ENCODE measurements at regions not wholly inside any gene's neighbourhood (a gene's known extent, or its start where the extent isn't known, plus 50 kb on each side); places are given as distances from the start of the nearest gene placed in this dataset.

DNA sequence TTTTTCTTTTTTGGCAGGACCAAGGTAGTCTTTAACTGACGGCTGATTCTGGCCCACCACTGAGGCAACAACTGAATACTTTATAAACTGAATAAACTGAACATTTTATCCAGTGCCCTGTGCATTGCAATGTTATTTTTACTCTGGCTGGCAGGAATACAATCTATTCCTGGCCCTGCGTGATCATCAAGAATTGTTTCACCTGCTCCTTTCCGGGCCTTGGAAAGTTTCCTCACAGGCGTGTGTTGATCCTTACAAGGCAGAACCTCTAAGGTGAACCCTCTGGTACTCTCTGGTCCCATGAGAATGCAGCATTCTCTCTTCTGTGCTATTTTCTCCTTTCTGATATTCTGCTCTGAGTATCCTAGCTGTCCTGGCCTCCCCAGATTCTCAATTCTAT is 113.7 kb upstream of the KLHL29 start:
- H3K79me2 ChIP-seq (ENCODE audit: insufficient read depth, low read length): no peaks in the 10 kb centered on the region
- no peaks in the 10 kb centered on the region for H3K27me3 ChIP-seq (ENCODE audit: low read length)
- TF ChIP-seq EZH2phosphoT487 (conservative IDR thresholded peaks at IDR 0.05; ENCODE audit: low read length) (no peak), CTCF (IDR thresholded peaks at IDR 0.05; ENCODE audit: insufficient read depth, low read length, poor library complexity, severe bottlenecking) (no peak)

DNA sequence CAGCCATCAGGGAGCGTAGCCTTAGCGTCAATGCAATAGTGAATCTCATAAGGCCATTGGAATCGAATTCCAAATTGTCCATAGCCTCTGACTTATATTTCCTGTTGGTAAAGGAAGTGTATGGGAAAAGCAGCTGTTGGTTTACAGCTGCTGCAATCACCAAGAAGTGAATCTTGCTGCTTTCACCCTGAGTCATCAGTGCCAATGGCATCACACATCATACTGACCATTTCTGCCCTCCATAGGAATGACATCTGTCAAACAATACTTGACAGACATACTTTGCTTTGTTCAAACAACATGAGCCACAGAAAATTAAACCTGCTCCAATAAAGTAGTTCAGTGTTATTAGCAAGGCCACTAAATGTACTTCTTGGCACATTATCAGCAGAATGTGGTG is 111.2 kb upstream of the KLHL29 start:
- H3K9me2 ChIP-seq (replicated peaks; ENCODE audit: insufficient read depth, low read length): no peaks in the 10 kb centered on the region
- no peak overlapping the region for H3K9ac ChIP-seq (ENCODE audit: low read length)
- no peak overlapping the region for H2AFZ ChIP-seq (ENCODE audit: low read depth, low read length, severe bottlenecking)
- no peak for TF ChIP-seq EZH2phosphoT487 (conservative IDR thresholded peaks at IDR 0.05; ENCODE audit: low read length)
- no peak for TF ChIP-seq CTCF (IDR thresholded peaks at IDR 0.05; ENCODE audit: insufficient read depth, low read length, poor library complexity, severe bottlenecking)
- H3K4me2 ChIP-seq (ENCODE audit: low read depth, low read length, poor library complexity, severe bottlenecking): no peak overlapping the region
- no peaks in the 10 kb centered on the region for H4K20me1 ChIP-seq (ENCODE audit: low read depth, low read length)
- no peaks in the 10 kb centered on the region for H3K9me3 ChIP-seq (ENCODE audit: insufficient read depth, low read length)
- H3K79me2 ChIP-seq (ENCODE audit: insufficient read depth, low read length): no peaks in the 10 kb centered on the region
- H3F3A ChIP-seq (ENCODE audit: insufficient read depth): no peaks in the 10 kb centered on the region
- no peaks in the 10 kb centered on the region for H3K36me3 ChIP-seq (ENCODE audit: low read length)
- H3K27ac ChIP-seq (ENCODE audit: low read depth, low read length): no peak overlapping the region
- H3K4me3 ChIP-seq (ENCODE audit: insufficient read depth, low read length, poor library complexity, severe bottlenecking): no peak overlapping the region
- no peaks in the 10 kb centered on the region for H3K27me3 ChIP-seq (ENCODE audit: low read length)

More for the DNA sequence above, 113.7 kb upstream of the KLHL29 start:
- no peaks in the 10 kb centered on the region for H3K36me3 ChIP-seq (ENCODE audit: low read length)
- no peaks in the 10 kb centered on the region for H3K9me3 ChIP-seq (ENCODE audit: insufficient read depth, low read length)
- H3K9me2 ChIP-seq (replicated peaks; ENCODE audit: insufficient read depth, low read length): no peaks in the 10 kb centered on the region
- no peak overlapping the region for H3K4me2 ChIP-seq (ENCODE audit: low read depth, low read length, poor library complexity, severe bottlenecking)
- no peak overlapping the region for H3K4me3 ChIP-seq (ENCODE audit: insufficient read depth, low read length, poor library complexity, severe bottlenecking)
- H4K20me1 ChIP-seq (ENCODE audit: low read depth, low read length): no peaks in the 10 kb centered on the region
- no peak overlapping the region for H2AFZ ChIP-seq (ENCODE audit: low read depth, low read length, severe bottlenecking)
- H3F3A ChIP-seq (ENCODE audit: insufficient read depth): no peaks in the 10 kb centered on the region
- H3K27ac ChIP-seq (ENCODE audit: low read depth, low read length): no peak overlapping the region
- no peak overlapping the region for H3K9ac ChIP-seq (ENCODE audit: low read length)

- Histone ChIP-seq H3F3A (ENCODE audit: insufficient read depth) (no peaks in the 10 kb centered on the region), H3K9ac (ENCODE audit: low read length) (no peak overlapping the region), H2AFZ (ENCODE audit: low read depth, low read length, severe bottlenecking) (no peak overlapping the region), H3K4me2 (ENCODE audit: low read depth, low read length, poor library complexity, severe bottlenecking) (no peak overlapping the region), H3K79me2 (ENCODE audit: insufficient read depth, low read length) (no peaks in the 10 kb centered on the region), H3K27ac (ENCODE audit: low read depth, low read length) (no peak overlapping the region), H3K9me2 (replicated peaks; ENCODE audit: insufficient read depth, low read length) (no peaks in the 10 kb centered on the region), H4K20me1 (ENCODE audit: low read depth, low read length) (no peaks in the 10 kb centered on the region), H3K4me3 (ENCODE audit: insufficient read depth, low read length, poor library complexity, severe bottlenecking) (no peak overlapping the region), H3K9me3 (ENCODE audit: insufficient read depth, low read length) (no peaks in the 10 kb centered on the region), H3K27me3 (ENCODE audit: low read length) (no peaks in the 10 kb centered on the region), H3K36me3 (ENCODE audit: low read length) (no peaks in the 10 kb centered on the region)
- TF ChIP-seq CTCF (IDR thresholded peaks at IDR 0.05; ENCODE audit: insufficient read depth, low read length, poor library complexity, severe bottlenecking): no peak
- TF ChIP-seq EZH2phosphoT487 (conservative IDR thresholded peaks at IDR 0.05; ENCODE audit: low read length): no peak
Measured at GRCh38 chr2:23280401-23280800, 104.6 kb upstream of the KLHL29 start.
